ENCODE measurements at regions not wholly inside any gene's neighbourhood (a gene's known extent, or its start where the extent isn't known, plus 50 kb on each side); places are given as distances from the start of the nearest gene placed in this dataset.

DNA sequence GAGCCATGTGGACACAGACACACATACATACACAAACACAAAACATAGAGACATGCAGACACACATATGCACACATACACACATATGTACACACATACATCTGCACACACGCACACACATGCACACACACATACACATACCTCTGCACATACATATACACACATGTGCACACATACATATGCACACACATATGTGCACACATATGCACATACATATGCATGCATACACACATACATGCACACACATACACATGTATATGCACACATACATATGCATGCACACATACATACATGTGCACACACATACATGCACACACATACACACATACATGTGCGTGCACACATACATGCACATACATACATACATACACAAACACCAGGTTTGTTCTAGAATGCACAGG lies 236.3 kb upstream of the FOXK1 start:
- no peak for DNase-seq (ENCODE audit: low read depth)
- TF ChIP-seq, protein P1, sequence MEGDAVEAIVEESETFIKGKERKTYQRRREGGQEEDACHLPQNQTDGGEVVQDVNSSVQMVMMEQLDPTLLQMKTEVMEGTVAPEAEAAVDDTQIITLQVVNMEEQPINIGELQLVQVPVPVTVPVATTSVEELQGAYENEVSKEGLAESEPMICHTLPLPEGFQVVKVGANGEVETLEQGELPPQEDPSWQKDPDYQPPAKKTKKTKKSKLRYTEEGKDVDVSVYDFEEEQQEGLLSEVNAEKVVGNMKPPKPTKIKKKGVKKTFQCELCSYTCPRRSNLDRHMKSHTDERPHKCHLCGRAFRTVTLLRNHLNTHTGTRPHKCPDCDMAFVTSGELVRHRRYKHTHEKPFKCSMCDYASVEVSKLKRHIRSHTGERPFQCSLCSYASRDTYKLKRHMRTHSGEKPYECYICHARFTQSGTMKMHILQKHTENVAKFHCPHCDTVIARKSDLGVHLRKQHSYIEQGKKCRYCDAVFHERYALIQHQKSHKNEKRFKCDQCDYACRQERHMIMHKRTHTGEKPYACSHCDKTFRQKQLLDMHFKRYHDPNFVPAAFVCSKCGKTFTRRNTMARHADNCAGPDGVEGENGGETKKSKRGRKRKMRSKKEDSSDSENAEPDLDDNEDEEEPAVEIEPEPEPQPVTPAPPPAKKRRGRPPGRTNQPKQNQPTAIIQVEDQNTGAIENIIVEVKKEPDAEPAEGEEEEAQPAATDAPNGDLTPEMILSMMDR (IDR thresholded peaks at IDR 0.05; ENCODE audit: insufficient read depth, low read depth, low read length): no peak
- no peak overlapping the region for H3K4me3 ChIP-seq (ENCODE audit: low read depth, low read length)

DNA sequence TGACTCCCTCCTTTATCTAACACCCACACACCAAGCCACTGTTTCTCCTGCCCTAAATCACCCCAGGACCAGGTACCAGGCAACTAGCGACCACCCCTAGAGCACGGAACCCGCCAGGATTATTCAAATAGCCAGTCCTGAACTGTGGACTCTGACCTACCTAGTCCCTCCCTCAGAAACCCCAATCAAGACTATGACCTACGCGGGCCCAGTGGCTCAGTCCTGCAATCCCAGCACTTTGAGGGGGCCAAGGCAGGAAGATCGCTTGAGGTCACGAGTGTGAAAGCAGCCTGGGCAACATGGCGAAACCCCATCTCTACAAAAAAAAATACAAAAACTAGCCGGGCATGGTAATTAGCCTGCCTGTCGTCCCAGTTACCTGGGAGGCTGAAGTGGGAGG lies 232.8 kb upstream of the FOXK1 start:
- TF ChIP-seq, protein P1 (IDR thresholded peaks at IDR 0.05; ENCODE audit: insufficient read depth, low read depth, low read length): no peak
- no peak overlapping the region for H3K4me3 ChIP-seq (ENCODE audit: low read depth, low read length)
- DNase-seq (ENCODE audit: low read depth): no peak

DNA sequence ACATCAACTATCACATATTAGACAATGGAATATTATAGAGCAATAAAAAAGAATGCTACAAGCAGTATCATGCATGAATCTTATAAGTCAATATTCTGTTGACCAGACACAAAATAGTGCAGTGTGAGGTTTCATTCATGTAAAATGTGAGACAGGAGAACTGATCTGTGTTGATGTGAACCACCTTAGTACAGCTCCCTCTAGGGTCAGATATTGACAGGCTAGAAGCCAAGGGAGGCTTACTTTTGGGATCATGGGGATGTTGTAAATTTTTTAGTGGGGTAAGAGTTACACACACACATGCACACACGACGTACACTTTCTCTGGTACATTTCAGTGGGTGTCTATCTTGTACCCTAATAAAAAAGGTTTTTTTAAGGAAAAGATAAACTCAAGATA lies 231.6 kb upstream of the FOXK1 start:
- DNase-seq (ENCODE audit: low read depth): no peak
- no peak overlapping the region for H3K4me3 ChIP-seq (ENCODE audit: low read depth, low read length)
- TF ChIP-seq, protein P1 (IDR thresholded peaks at IDR 0.05; ENCODE audit: insufficient read depth, low read depth, low read length): no peak

DNA sequence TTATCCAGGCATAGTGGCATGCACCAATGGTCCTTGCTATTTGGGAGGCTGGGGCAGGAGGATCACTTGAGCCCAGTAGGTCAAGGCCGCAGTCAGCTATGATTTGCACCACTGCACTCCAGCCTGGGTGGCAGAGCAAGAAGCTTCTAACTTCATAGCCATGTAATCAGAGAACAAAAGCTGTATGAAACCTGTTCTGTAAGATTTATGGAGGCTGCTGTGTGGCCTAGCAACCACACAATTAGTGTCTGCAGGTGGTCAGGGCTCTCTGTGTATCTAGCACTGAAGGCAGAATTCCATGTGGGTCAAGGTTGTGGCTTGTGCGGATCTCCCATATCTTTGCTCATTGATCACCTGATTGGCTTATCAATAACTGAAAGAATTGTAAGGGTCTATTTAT lies 221.5 kb upstream of the FOXK1 start:
- H3K4me3 ChIP-seq (ENCODE audit: low read depth, low read length): no peak overlapping the region
- no peak for DNase-seq (ENCODE audit: low read depth)
- TF ChIP-seq, protein P1 (IDR thresholded peaks at IDR 0.05; ENCODE audit: insufficient read depth, low read depth, low read length): no peak

DNA sequence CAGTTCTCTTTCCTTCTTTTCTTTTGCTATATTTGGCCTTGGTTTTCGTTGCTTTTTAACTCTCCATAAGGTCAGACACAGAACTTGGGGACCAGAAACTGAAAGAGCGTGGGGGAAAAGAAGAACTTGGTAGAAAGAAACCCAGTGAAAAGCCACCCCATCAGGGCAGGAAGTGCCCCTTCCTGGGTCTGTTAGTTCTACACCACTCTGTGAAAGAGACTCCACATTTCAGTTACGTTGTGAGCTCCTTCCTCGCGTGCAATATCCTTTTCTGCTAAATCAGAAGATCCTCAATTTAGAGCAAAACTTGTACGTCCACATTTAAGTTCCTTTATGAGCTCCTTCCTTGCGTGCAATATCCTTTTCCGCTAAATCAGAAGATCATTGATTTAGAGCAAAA lies 220.6 kb upstream of the FOXK1 start:
- no peak overlapping the region for H3K4me3 ChIP-seq (ENCODE audit: low read depth, low read length)
- TF ChIP-seq, protein P1 (IDR thresholded peaks at IDR 0.05; ENCODE audit: insufficient read depth, low read depth, low read length): no peak
- no peak for DNase-seq (ENCODE audit: low read depth)

DNA sequence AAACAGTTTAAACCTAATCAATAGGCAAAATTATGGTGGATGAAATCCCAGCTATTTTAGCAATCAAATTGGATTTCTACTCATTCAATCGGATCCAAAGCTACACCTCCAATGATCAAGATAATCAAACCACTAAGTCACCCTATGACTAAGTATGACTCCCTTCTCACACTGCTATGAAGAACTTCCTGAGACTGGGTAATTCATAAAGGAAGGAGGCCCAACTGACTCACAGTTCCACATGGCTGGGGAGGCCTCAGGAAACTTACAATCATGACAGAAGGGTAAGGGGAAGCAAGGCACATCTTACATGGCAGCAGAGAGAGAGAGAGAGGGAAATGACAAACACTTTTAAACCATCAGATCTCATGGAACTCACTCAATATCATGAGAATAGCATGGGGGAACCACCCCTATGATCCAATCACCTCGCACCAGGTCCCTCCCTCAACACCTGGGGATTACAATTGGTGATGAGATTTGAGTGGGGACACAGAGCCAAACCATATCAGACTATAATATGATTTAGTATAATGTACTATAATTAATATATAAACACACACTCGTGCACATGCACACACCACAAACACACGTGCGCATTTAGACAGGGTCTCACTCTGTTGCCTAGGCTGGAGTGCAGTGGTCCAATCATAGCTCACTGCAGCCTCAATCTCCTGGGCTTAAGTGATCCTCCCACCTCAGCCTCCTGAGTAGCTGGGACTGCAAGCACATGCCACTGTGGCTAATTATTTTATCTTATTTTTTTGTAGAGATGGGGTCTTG lies 213.6 kb upstream of the FOXK1 start:
- TF ChIP-seq, protein P1 (IDR thresholded peaks at IDR 0.05; ENCODE audit: insufficient read depth, low read depth, low read length): no peak
- no peak for DNase-seq (ENCODE audit: low read depth)
- H3K4me3 ChIP-seq (ENCODE audit: low read depth, low read length): no peak overlapping the region

DNA sequence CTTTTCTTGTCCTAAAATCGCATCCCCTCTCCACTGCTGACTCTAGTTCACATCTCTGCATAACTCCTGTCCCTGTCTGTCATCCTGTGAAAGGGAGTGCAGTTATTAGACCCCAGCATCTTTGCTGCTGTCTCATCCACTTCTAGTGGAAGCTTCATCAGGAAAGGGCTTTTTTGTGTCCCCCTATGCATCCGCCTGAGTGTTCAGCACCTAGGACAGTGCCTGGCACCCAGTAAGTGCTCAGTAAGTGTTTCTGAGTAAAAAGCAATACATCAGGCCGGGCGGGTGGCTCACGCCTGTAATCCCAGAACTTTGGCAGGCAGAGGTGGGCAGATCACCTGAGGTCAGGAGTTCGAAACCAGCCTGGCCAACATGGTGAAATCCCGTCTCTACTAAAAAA lies 211.8 kb upstream of the FOXK1 start:
- H3K4me3 ChIP-seq (ENCODE audit: low read depth, low read length): no peak overlapping the region
- TF ChIP-seq, protein P1 (IDR thresholded peaks at IDR 0.05; ENCODE audit: insufficient read depth, low read depth, low read length): no peak

More for the DNA sequence above, 211.8 kb upstream of the FOXK1 start:
- DNase-seq (ENCODE audit: low read depth): no peak
